ENCODE measurements at regions not wholly inside any gene's neighbourhood (a gene's known extent, or its start where the extent isn't known, plus 50 kb on each side); places are given as distances from the start of the nearest gene placed in this dataset.

- TF ChIP-seq, protein P1, sequence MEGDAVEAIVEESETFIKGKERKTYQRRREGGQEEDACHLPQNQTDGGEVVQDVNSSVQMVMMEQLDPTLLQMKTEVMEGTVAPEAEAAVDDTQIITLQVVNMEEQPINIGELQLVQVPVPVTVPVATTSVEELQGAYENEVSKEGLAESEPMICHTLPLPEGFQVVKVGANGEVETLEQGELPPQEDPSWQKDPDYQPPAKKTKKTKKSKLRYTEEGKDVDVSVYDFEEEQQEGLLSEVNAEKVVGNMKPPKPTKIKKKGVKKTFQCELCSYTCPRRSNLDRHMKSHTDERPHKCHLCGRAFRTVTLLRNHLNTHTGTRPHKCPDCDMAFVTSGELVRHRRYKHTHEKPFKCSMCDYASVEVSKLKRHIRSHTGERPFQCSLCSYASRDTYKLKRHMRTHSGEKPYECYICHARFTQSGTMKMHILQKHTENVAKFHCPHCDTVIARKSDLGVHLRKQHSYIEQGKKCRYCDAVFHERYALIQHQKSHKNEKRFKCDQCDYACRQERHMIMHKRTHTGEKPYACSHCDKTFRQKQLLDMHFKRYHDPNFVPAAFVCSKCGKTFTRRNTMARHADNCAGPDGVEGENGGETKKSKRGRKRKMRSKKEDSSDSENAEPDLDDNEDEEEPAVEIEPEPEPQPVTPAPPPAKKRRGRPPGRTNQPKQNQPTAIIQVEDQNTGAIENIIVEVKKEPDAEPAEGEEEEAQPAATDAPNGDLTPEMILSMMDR (IDR thresholded peaks at IDR 0.05) = no peak
- no peak for TF ChIP-seq POLR2A (IDR thresholded peaks at IDR 0.05)
These were observed 495.1 kb upstream of the ARID1B start for GRCh38 chr6:156282087-156282486.
